ENCODE measurements at regions not wholly inside any gene's neighbourhood (a gene's known extent, or its start where the extent isn't known, plus 50 kb on each side); places are given as distances from the start of the nearest gene placed in this dataset.

DNA sequence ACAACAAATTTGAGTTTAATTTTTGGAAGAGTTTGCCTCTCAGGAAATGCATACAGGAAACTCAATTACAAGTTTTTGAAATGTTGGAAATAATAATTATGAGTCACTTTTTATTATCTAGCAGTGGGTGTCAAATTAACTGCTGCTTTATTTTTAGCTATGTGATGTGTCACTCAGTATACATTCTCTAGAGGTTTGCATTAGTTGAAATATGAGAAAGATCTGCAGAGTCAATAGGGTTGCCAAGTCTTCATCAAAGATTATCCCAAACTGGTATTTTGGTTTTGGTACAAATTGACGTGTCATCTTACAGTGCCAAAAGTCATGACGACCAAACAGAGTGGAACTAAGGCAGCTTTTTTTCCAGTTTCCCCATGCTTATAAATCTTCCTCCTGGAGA, 54.3 kb upstream of the DIPK1A start:
- POLR2A ChIA-PET = no interaction called here
- peak overlapping the region in 1 of 2 experiments; percentile 9; a peak in 1 of 4 replicates for H3K4me3 ChIP-seq (replicated peaks in 1 of 2; ENCODE audit: low read depth in 1 of 2, low read length in 2 of 2)
- no peak overlapping the region for H3K9ac ChIP-seq (ENCODE audit: low read length)
- RAD21 ChIA-PET (ENCODE audit: low non-redundant PET in 1 of 2, low total read pairs in 2 of 2, uncharacterized antibody in 2 of 2, unreplicated experiment in 2 of 2) = no interaction called here
- peaks cover 15 to 33% of the 10 kb centered on the region in 2 experiments for H3K4me1 ChIP-seq (ENCODE audit: control insufficient read depth in 1 of 2, insufficient read depth in 2 of 2, low read length in 2 of 2)
- no peak for DNase-seq (ENCODE audit: low read depth, low spot score)
- intact Hi-C loops (cut with micrococcal nuclease) = no loop called here
- H3K4me2 ChIP-seq (ENCODE audit: low read length) = peak overlapping the region; percentile 67
- no peak overlapping the region for H3K27ac ChIP-seq (ENCODE audit: low read depth, low read length)
- H3K9me3 ChIP-seq (ENCODE audit: control insufficient read depth in 1 of 2, insufficient read depth in 1 of 2, low read depth in 1 of 2, low read length in 2 of 2) = no peaks in the 10 kb centered on the region
- no peaks in the 10 kb centered on the region for H3K36me3 ChIP-seq (ENCODE audit: control insufficient read depth in 1 of 2, insufficient read depth in 2 of 2, low read length in 2 of 2)
- CTCF ChIA-PET = no interaction called here
- H3K27me3 ChIP-seq (ENCODE audit: insufficient read depth, low read length) = no peaks in the 10 kb centered on the region
- no peaks in the 10 kb centered on the region for H4K20me1 ChIP-seq (ENCODE audit: insufficient read depth)
- TF ChIP-seq SRF (IDR thresholded peaks at IDR 0.05; ENCODE audit: low read depth) (no peak), ZBTB33 (IDR thresholded peaks at IDR 0.05; ENCODE audit: extremely low read depth, insufficient replicate concordance, low read length) (no peak), CEBPB (IDR thresholded peaks at IDR 0.05; ENCODE audit: low read depth) (no peak), EGR1 (IDR thresholded peaks at IDR 0.05; ENCODE audit: low read depth) (no peak), EZH2phosphoT487 (IDR thresholded peaks at IDR 0.05; ENCODE audit: borderline replicate concordance) (no peak), FOSL1 (IDR thresholded peaks at IDR 0.05; ENCODE audit: low read depth) (peak; percentile 38; the same call in 1 of the 2 replicates), ZFX (IDR thresholded peaks at IDR 0.05) (no peak), SP1 (IDR thresholded peaks at IDR 0.05; ENCODE audit: low read depth) (peak; percentile 40; the same call in 1 of the 2 replicates), POLR2AphosphoS5 (IDR thresholded peaks at IDR 0.05; ENCODE audit: low read depth, low read length) (no peak), REST (IDR thresholded peaks at IDR 0.05; ENCODE audit: low read depth) (no peak), ATF3 (IDR thresholded peaks at IDR 0.05) (no peak), JUND (IDR thresholded peaks at IDR 0.05) (peak; percentile 31), MAX (IDR thresholded peaks at IDR 0.05) (no peak), POLR2A (IDR thresholded peaks at IDR 0.05; ENCODE audit: borderline replicate concordance, extremely low read depth, insufficient read depth, insufficient read length) (no peak), ZNF274 (IDR thresholded peaks at IDR 0.05; ENCODE audit: low read depth, low read length) (no peak), ELF1 (IDR thresholded peaks at IDR 0.05; ENCODE audit: borderline replicate concordance, low read depth) (no peak)
- TF ChIP-seq, protein P1, sequence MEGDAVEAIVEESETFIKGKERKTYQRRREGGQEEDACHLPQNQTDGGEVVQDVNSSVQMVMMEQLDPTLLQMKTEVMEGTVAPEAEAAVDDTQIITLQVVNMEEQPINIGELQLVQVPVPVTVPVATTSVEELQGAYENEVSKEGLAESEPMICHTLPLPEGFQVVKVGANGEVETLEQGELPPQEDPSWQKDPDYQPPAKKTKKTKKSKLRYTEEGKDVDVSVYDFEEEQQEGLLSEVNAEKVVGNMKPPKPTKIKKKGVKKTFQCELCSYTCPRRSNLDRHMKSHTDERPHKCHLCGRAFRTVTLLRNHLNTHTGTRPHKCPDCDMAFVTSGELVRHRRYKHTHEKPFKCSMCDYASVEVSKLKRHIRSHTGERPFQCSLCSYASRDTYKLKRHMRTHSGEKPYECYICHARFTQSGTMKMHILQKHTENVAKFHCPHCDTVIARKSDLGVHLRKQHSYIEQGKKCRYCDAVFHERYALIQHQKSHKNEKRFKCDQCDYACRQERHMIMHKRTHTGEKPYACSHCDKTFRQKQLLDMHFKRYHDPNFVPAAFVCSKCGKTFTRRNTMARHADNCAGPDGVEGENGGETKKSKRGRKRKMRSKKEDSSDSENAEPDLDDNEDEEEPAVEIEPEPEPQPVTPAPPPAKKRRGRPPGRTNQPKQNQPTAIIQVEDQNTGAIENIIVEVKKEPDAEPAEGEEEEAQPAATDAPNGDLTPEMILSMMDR (IDR thresholded peaks at IDR 0.05 in 2 of 3, conservative IDR thresholded peaks at IDR 0.05 in 1 of 3; ENCODE audit: borderline replicate concordance in 1 of 3, insufficient read depth in 1 of 3, low read depth in 2 of 3, low read length in 2 of 3) = no peak
- no peaks in the 10 kb centered on the region for H3K79me2 ChIP-seq (ENCODE audit: insufficient read depth, low read length)
- peak overlapping the region; percentile 78 for H2AFZ ChIP-seq (ENCODE audit: low read depth, low read length, poor library complexity, severe bottlenecking)
- H3K9me2 ChIP-seq (ENCODE audit: insufficient read depth) = no peaks in the 10 kb centered on the region
- no TSS peak for BruUV-seq (replicated peaks)
- ATAC-seq = peak; percentile 69
